Small intestine (tissue), 7 donors: ENCODE measurements at regions not wholly inside any gene's neighbourhood (a gene's known extent, or its start where the extent isn't known, plus 50 kb on each side); places are given as distances from the start of the nearest gene placed in this dataset.

Experiments
- DNase-seq, 2 donors: peaks; one replicate each; pipeline versions ENCODE4 v3.0.0 to v3.0.0-alpha.2; 2013
- FAIRE-seq: peaks from 2 replicates; lab custom pipeline; 2012; peaks lifted over from hg19 to GRCh38; lab: Jason Lieb, UNC
- H3K27ac ChIP-seq, 3 donors: one replicate each; pipeline ENCODE4 v1.5.1; 2013; ENCODE audit warnings: low read length in 2 of 3, mild to moderate bottlenecking in 2 of 3, control low read depth in 1 of 3, inconsistent platforms in 1 of 3, low read depth in 1 of 3, moderate library complexity in 1 of 3
- H3K27me3 ChIP-seq, 3 donors: one replicate each; pipeline ENCODE4 v1.6.1; 2013; ENCODE audit warnings: low read length in 3 of 3, inconsistent platforms in 1 of 3; ENCODE audit not compliant: control insufficient read depth in 3 of 3, insufficient read depth in 3 of 3
- H3K36me3 ChIP-seq, 3 donors: one replicate each; pipeline ENCODE4 v1.6.1; 2013; ENCODE audit warnings: low read length in 3 of 3, inconsistent platforms in 1 of 3, low read depth in 1 of 3, mild to moderate bottlenecking in 1 of 3, moderate library complexity in 1 of 3; ENCODE audit not compliant: control insufficient read depth in 3 of 3, insufficient read depth in 2 of 3
- H3K4me1 ChIP-seq, 3 donors: one replicate each; pipeline ENCODE4 v1.6.1; 2013; ENCODE audit warnings: low read length in 2 of 3, inconsistent platforms in 1 of 3, low read depth in 1 of 3, mild to moderate bottlenecking in 1 of 3, moderate library complexity in 1 of 3; ENCODE audit not compliant: control insufficient read depth in 3 of 3, insufficient read depth in 2 of 3
- H3K4me3 ChIP-seq, 3 donors: one replicate each; pipeline ENCODE4 v1.5.1; 2013; ENCODE audit warnings: low read length in 3 of 3, control low read depth in 1 of 3, inconsistent platforms in 1 of 3, low read depth in 1 of 3, mild to moderate bottlenecking in 1 of 3, moderate library complexity in 1 of 3
- H3K9me3 ChIP-seq, 2 donors: one replicate each; pipeline ENCODE4 v1.6.1; 2013; ENCODE audit warnings: low read depth in 1 of 2, low read length in 1 of 2; ENCODE audit not compliant: control insufficient read depth in 2 of 2, insufficient read depth in 1 of 2
- WGBS, 3 donors: extraction: QIAGEN DNeasy Blood & Tissue Kit; methylation state at CpG; one replicate each; pipeline ENCODE4 v1.1.7; 2013; 5-methylcytosine and 5-hydroxymethylcytosine counted together
- donor health status: healthy with polysubstance abuse.
- donor health status: control.
- donor health status: control.
- donor health status: Bipolar disorder and iron deficiency.
- donor health status: healthy.

DNA sequence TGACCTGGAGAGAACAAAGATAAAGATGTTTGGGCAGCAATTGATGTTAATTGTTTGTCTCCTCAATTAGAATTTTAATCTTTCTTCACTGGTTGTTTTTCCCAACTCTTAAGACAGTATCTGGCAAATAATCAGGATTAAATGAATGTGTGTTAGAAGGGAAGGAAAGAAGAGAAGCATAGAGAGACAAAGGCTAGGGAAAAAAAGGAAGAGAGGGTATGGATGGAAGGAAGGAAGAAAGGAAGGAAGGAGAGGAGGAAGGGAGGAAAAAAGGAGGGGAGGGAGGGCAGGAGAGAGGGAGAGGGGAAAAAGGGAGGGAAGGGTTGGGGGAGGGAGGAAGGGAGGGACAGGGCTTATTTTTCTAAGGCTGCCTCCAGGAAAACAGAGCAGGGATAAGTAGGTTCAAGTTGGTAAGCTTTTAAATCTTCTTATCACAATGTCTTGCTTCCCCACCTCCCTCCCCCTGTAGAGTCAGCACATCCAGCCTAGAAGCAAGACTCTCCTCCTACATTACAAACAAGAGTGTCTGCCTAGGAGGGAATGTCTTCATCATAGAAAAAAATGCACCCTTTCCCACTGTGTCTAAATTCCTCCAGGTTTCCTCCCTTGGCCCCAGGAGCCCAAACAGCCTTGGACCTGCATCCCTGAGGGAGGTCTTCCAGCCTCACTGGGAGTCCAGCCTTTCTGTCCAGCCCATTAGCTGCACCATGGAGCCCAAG, 447.8 kb upstream of the JARID2 start:
- H3K27me3 ChIP-seq = no peaks in the 10 kb centered on the region
- DNase-seq (no peak), FAIRE-seq (no peak)
- H3K4me3 ChIP-seq = no peak overlapping the region
- no peaks in the 10 kb centered on the region for H3K36me3 ChIP-seq
- peaks cover 0 to 4% (median 2%) of the 10 kb centered on the region in 3 donors for H3K4me1 ChIP-seq
- H3K27ac ChIP-seq = no peak overlapping the region
- H3K9me3 ChIP-seq = no peaks in the 10 kb centered on the region

- H3K4me1 ChIP-seq = peaks cover 0 to 4% (median 2%) of the 10 kb centered on the region in 3 donors
- H3K9me3 ChIP-seq = no peaks in the 10 kb centered on the region
- H3K36me3 ChIP-seq = no peaks in the 10 kb centered on the region
- no peaks in the 10 kb centered on the region for H3K27me3 ChIP-seq
- FAIRE-seq (no peak), DNase-seq (no peak)
- 89 to 94% (median 93%) methylated on average over 4 of the region's 4 CpGs for WGBS, 3 donors
- H3K27ac ChIP-seq = no peak overlapping the region
- H3K4me3 ChIP-seq = no peak overlapping the region
Observed at GRCh38 chr6:14798594-14798982, 447.3 kb upstream of the JARID2 start.

DNA sequence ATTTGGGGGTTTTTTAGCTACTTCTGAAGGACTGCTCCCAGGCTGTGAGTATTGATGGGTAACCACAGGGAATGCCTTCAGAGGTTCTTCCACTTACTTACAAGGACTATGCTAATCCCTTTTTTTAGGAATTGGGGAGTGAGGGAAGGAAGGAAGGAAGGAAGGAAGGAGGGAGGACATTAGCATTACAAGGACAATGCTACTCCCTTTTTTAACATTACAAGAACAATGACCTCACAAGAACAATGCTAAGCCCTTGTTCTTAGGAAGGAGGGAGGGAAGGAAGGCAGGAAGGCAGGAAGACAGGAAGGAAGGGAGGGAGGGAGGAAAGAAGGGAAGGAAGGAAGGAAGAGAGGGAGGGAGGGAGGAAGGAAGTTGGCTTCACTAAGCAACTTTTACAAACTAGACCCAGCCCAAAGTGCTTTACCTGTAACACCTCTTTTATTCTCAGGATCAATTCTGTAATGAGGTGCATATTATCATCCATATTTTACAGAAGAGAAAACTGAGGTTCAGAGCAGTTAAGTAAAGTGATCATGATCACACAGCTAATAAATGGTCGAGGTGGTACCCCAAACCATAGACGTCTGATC, 446.8 kb upstream of the JARID2 start:
- peaks cover 0 to under 1% of the 10 kb centered on the region in 2 donors for H3K9me3 ChIP-seq
- FAIRE-seq = no peak

DNA sequence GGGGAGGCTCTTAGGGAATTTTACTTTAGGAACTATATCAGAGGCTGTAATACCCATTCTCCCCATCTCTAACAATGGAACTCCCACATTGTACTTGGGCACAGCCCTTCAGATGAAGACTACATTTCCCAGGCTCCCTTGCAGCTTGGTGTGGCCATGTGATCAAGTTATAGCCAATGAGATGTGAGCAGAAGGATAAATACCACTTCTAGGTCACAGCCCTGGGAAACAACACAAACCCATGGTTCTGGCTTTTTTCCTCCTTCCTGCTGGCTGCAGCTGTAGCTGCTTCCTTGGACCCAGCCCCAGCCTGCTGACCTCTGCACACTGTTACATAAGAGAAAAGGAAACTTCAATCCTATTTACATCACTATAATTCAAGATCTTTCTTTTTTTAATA, 445.9 kb upstream of the JARID2 start:
- Histone ChIP-seq H3K4me1 (peaks cover 0 to 13% (median 6%) of the 10 kb centered on the region in 3 donors), H3K4me3 (no peak overlapping the region), H3K27ac (no peak overlapping the region), H3K36me3 (no peaks in the 10 kb centered on the region), H3K9me3 (peaks cover 0 to 5% of the 10 kb centered on the region in 2 donors), H3K27me3 (no peaks in the 10 kb centered on the region)
- peak; percentile 78 to 86 for DNase-seq
- FAIRE-seq = no peak

More for the DNA sequence above, 446.8 kb upstream of the JARID2 start:
- no peaks in the 10 kb centered on the region for H3K27me3 ChIP-seq
- H3K4me3 ChIP-seq = no peak overlapping the region
- 88 to 93% (median 90%) methylated on average over 2 of the region's 2 CpGs for WGBS, 3 donors
- H3K36me3 ChIP-seq = no peaks in the 10 kb centered on the region
- H3K4me1 ChIP-seq = peaks cover 0 to 4% (median 2%) of the 10 kb centered on the region in 3 donors
- DNase-seq = no peak
- no peak overlapping the region for H3K27ac ChIP-seq

- FAIRE-seq (no peak), DNase-seq (no peak)
- Histone ChIP-seq H3K36me3 (no peaks in the 10 kb centered on the region), H3K4me1 (peaks cover 0 to 16% (median 6%) of the 10 kb centered on the region in 3 donors), H3K9me3 (peaks cover 0 to 8% of the 10 kb centered on the region in 2 donors), H3K27me3 (no peaks in the 10 kb centered on the region), H3K4me3 (no peak overlapping the region), H3K27ac (no peak overlapping the region)
- 81 to 84% (median 83%) methylated on average over 9 of the region's 9 CpGs for WGBS, 3 donors
Observed at GRCh38 chr6:14802514-14803160, 443.2 kb upstream of the JARID2 start.

DNA sequence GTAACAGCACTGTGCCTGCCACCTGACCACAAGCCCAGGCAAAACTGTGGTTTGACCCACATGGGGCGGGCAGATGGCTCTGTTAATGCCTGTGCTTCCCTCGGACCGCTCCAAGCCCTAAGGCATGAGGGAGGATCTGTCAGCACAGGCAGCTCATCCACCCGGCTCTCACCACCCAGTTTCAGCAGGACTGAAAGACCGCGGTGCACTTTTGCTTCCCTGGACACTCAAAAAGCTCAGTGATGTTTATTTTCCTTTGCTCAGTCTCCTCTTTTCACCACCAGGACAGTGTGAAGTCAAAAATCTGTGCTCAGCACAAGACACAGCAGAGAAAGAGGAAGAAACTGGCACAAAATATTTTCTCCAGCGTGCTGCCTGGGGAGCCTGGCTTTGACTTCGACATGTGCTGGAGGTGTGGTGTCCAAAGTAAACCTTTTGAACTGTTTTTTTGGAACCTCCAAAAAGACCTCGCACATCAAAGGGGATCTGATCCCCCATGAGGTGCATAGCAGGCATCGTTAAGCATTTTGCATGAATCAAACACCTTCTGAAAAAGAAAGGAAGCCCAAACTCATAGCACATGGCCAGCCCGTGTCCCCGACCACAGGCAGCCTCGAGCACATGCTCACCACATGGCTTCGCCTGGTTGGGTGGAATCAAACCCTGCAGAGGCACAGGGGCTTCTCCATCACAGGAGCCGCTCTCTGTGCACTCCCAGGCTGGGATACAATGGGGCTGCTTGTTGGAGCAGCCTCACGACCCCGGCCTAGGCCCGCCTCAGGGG, 441.7 kb upstream of the JARID2 start:
- no peak overlapping the region for H3K4me3 ChIP-seq
- DNase-seq (no peak), FAIRE-seq (no peak)
- no peaks in the 10 kb centered on the region for H3K27me3 ChIP-seq
- peak overlapping the region in 1 of 3 donors; percentile 39 for H3K27ac ChIP-seq
- 66 to 74% (median 68%) methylated on average over 18 of the region's 18 CpGs for WGBS, 3 donors
- H3K9me3 ChIP-seq = peaks cover 0 to 16% of the 10 kb centered on the region in 2 donors
- no peaks in the 10 kb centered on the region for H3K36me3 ChIP-seq
- H3K4me1 ChIP-seq = peaks cover 0 to 16% (median 6%) of the 10 kb centered on the region in 3 donors

GRCh38 chr6:14804785-14805210, 441.1 kb upstream of the JARID2 start:
- H3K4me3 ChIP-seq = no peak overlapping the region
- peaks cover 0 to 16% of the 10 kb centered on the region in 2 donors for H3K9me3 ChIP-seq
- H3K27ac ChIP-seq = peak overlapping the region; percentile 1 to 77 (median 75)
- peaks cover 0 to 16% (median 6%) of the 10 kb centered on the region in 3 donors for H3K4me1 ChIP-seq
- no peaks in the 10 kb centered on the region for H3K27me3 ChIP-seq
- DNase-seq (peak; percentile 95 to 97), FAIRE-seq (no peak)
- 1 to 34% (median 25%) methylated on average over 10 of the region's 10 CpGs for WGBS, 3 donors
- no peaks in the 10 kb centered on the region for H3K36me3 ChIP-seq

GRCh38 chr6:14806101-14806500, 439.8 kb upstream of the JARID2 start:
- Histone ChIP-seq H3K4me1 (peaks cover 0 to 12% (median 4%) of the 10 kb centered on the region in 3 donors), H3K27me3 (no peaks in the 10 kb centered on the region), H3K27ac (no peak overlapping the region), H3K36me3 (no peaks in the 10 kb centered on the region), H3K4me3 (no peak overlapping the region), H3K9me3 (peaks cover 0 to 16% of the 10 kb centered on the region in 2 donors)
- DNase-seq (no peak), FAIRE-seq (no peak)
- 90 to 92% (median 91%) methylated on average over 2 of the region's 2 CpGs for WGBS, 3 donors
